ENCODE measurements at regions not wholly inside any gene's neighbourhood (a gene's known extent, or its start where the extent isn't known, plus 50 kb on each side); places are given as distances from the start of the nearest gene placed in this dataset.

GRCh38 chr6:138656364-138657064 is 117.1 kb upstream of the CCDC28A start (continued):
- peak; percentile 49; the same call in 1 of the 2 replicates for TF ChIP-seq KLF10 (tag by site-specific recombination; IDR thresholded peaks at IDR 0.05)
- TF ChIP-seq OVOL3 (tag by site-specific recombination; IDR thresholded peaks at IDR 0.05) = no peak
- no peak for TF ChIP-seq ZSCAN16 (tag by site-specific recombination; IDR thresholded peaks at IDR 0.05)
- TF ChIP-seq ZNF664 (tag by site-specific recombination; IDR thresholded peaks at IDR 0.05) = no peak
- no peak for TF ChIP-seq MEIS1 (CRISPR knock-in tag; IDR thresholded peaks at IDR 0.05; ENCODE audit: borderline replicate concordance)
- no peak for TF ChIP-seq ZNF140 (tag by site-specific recombination; IDR thresholded peaks at IDR 0.05)
- TF ChIP-seq ZNF580 (tag by site-specific recombination; IDR thresholded peaks at IDR 0.05) = 0 out of 2 replicates have a peak, but pooled peaks have one; percentile 40
- peak; percentile 89 for TF ChIP-seq ZNF843 (tag by site-specific recombination; IDR thresholded peaks at IDR 0.05)
- no peak for TF ChIP-seq ZNF549 (tag by site-specific recombination; IDR thresholded peaks at IDR 0.05)
- no peak for TF ChIP-seq BCL6B (tag by site-specific recombination; IDR thresholded peaks at IDR 0.05)
- no peak for TF ChIP-seq AEBP2 (tag by site-specific recombination; IDR thresholded peaks at IDR 0.05; ENCODE audit: borderline replicate concordance)
- no peak for TF ChIP-seq ZNF776 (tag by site-specific recombination; IDR thresholded peaks at IDR 0.05; ENCODE audit: borderline replicate concordance)
- TF ChIP-seq ZNF138 (tag by site-specific recombination; IDR thresholded peaks at IDR 0.05; ENCODE audit: borderline replicate concordance) = no peak
- TF ChIP-seq ZNF114 (tag by site-specific recombination; IDR thresholded peaks at IDR 0.05) = no peak
- TF ChIP-seq REST (tag by site-specific recombination; IDR thresholded peaks at IDR 0.05) = no peak
- no peak for TF ChIP-seq ZBTB10 (tag by site-specific recombination; IDR thresholded peaks at IDR 0.05)
- no peak for TF ChIP-seq ZNF768 (tag by site-specific recombination; IDR thresholded peaks at IDR 0.05)
- TF ChIP-seq ZNF223 (tag by site-specific recombination; IDR thresholded peaks at IDR 0.05) = no peak
- TF ChIP-seq BCL11B (tag by site-specific recombination; IDR thresholded peaks at IDR 0.05; ENCODE audit: low read depth) = peak; percentile 72; the same call in 1 of the 2 replicates
- no peak for TF ChIP-seq ZNF433 (tag by site-specific recombination; IDR thresholded peaks at IDR 0.05; ENCODE audit: low read depth)
- TF ChIP-seq TSHZ1 (tag by site-specific recombination; IDR thresholded peaks at IDR 0.05; ENCODE audit: borderline replicate concordance) = 0 out of 2 replicates have a peak, but pooled peaks have one; percentile 39
- TF ChIP-seq ZNF391 (tag by site-specific recombination; IDR thresholded peaks at IDR 0.05; ENCODE audit: borderline replicate concordance, low read depth) = no peak
- peak; percentile 21; the same call in 1 of the 2 replicates for TF ChIP-seq ZNF10 (tag by site-specific recombination; IDR thresholded peaks at IDR 0.05)
- no peak for TF ChIP-seq ZNF514 (tag by site-specific recombination; IDR thresholded peaks at IDR 0.05)
- TF ChIP-seq ZNF610 (tag by site-specific recombination; IDR thresholded peaks at IDR 0.05; ENCODE audit: borderline replicate concordance) = no peak
- TF ChIP-seq ZEB2 (tag by site-specific recombination; IDR thresholded peaks at IDR 0.05) = peak; percentile 38; the same call in 1 of the 2 replicates
- no peak for TF ChIP-seq REPIN1 (tag by site-specific recombination; IDR thresholded peaks at IDR 0.05; ENCODE audit: low read depth)

All from HEK293 (cell line).